GM19351 (cell line): ENCODE measurements at regions not wholly inside any gene's neighbourhood (a gene's known extent, or its start where the extent isn't known, plus 50 kb on each side); places are given as distances from the start of the nearest gene placed in this dataset.

Experiments used
- ATAC-seq: cut with Tn5 transposase; IDR thresholded peaks from one replicate; pipeline ENCODE4 v1.9.1; 2021; ENCODE audit warnings: mild to moderate bottlenecking, moderate library complexity; ENCODE audit not compliant: unreplicated experiment

DNA sequence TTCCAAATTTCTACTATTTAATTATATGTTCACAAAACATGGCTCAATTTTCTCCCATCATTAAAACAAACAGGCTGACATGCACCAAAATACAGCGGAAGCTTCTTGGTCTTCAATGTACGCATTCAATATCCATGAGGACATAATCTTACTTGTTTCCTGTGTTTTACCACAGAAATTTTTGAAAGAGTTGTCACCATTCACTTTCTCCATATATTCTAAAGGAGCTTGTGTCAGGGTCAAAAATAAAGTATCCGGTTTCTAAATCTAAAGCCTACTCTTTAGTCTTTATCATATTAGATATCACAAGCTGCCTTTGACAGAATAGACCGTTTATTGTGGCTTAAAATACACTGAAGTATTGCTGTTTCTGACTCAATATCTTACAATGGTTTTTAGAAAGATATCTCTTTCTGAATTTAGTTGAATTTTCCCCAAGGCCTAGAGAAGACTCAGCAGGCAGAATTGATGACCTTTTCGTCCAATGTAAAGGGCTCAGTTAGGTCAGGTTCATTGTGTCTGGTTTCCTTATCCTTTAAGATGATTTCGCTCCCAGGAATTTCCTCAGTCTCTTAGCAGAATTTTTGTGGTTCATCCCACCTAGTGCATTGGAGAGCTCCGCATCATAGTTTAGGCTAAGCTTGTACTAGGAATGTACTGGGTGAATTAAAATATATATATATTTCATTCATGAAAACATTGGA lies 717.2 kb downstream of the NCAM2 start:
- ATAC-seq = no peak

DNA sequence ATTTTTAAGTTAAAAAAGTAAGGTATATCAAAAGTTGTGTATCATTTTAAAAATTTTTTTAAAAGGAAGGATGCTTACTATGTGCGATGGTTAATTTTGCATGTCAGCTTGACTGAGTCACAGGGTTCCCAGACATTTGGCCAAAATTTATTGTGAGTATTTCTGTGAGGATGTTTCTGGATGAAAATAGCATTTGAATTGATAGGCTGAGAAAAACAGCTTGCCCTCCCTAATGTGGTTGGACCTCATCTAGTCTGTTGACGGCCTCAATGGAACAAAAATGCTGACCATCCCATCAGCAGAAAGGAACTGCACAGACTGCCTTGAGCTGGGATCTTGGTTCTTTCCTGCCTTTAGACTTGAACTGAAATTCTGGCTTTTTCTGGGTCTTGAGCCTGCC lies 724.5 kb downstream of the NCAM2 start:
- ATAC-seq = no peak

DNA sequence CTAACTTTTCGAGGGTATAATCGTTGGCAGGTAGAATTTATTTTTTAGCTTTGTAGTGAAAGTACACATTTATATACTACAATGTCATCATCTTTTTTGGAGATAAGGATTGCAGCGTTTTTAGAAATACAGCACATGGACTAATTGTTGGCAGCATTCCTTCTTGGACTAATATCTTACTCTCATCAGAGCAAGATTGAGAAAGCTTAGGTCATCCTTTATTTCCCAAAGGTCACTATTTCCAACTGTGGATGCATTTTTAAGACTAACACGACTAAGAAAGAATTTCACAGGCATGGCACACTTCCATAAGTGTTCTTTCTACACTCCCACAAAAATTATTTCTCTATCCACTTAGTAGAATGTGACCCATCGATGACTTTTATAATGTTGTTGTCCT lies 732.3 kb downstream of the NCAM2 start:
- ATAC-seq = no peak

DNA sequence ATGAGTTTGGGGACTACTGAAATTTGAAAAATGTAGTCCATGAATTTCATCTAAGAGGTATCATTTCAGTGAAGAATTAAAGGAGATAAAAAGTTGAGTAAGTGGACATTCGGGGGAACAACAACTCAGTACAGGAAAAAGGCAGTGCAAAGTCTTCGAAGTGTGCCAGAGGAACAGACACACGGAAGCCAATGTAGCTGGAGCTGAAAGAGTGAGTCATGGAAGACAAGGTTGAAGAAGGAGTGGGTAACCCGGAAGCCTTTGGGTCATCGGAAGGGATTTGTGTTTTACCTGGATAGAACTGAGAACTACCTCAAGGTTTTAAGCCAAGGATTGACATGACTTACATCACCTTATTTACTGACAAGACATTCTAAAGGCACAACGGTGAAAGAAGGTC lies 733.4 kb downstream of the NCAM2 start:
- ATAC-seq = no peak

DNA sequence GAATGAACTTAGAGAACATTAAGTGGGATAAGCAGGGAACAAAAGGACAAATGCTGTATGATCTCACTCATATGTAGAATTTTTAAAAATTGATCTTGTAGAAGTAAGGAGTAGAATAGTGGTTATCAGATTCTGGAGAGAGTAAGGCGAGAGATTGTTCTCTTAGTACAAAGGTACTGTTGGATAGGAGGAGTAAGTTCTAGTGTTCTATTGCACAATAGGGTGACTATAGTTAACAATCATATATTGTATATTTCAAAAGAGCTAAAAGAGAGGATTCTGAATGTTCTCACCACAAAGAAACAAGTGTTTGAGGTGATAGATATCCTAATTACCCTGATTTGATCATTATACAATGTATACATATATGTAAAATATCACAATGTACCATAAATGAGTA lies 735.9 kb downstream of the NCAM2 start:
- ATAC-seq = no peak

DNA sequence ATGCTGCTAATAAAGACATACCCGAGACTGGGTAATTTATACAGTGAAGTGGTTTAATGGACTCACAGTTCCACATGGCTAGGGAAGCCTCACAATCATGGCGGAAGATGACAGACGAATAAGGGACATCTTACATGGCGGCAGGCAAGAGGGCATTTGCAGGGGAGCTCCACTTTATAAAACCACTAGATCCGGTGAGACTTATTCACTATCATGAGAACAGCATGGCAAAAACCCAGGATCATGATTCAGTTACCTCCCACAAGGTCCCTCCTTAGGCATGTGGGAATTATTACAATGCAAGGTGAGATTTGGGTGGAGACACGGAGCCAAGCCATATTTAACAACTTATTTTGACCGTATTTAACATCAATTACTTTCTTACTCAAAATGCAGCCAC lies 739.0 kb downstream of the NCAM2 start:
- ATAC-seq = no peak

DNA sequence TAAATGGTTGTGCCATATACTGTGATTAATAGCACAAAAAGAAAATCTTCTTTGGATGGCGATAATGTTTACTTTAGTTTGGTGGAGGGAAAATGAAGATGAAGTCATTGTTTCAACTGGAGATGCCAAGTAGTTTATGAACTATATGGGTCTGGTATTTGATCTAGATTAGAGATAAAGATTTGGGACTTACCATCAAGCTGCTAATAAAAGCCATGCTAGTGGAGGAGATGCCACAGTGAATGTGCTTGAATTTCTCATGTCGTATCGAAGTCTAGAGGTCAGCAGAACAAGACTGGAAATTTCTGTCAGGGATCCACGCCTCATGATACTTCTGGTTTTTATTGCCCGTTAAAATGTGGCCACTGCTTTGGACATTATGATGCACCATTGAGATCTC lies 742.0 kb downstream of the NCAM2 start:
- ATAC-seq = no peak

DNA sequence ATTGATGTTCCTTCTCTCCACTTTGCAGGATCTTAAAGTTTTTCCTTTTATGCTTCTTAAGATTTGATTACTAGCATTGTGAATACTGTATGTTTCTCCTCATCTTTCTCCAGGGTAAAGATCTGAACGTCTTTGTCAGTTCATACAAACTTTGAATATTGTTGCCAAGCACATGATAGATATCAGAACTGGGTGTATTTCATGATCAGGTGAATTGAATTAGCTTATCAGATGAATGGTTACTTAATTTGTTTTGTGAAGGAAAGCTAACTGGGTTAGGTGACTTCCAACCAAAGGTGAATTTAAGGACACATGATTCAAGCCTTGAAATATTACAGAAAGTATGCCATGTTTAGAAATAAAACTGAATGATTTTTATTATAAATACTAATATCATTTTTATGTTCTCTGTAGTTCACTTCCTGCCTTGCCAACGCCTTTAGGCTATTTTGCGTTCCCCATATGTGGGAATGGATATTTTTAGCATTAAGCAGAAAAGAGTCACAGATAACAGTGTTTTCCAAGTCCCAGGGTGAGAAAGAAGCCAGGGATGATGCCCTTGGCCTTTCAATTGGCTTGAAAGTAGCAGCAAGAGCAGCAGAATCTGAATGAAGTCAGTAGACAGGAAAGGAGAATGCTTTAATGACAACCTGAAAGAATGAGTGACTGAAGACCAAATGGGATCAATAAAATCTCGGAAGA lies 752.1 kb downstream of the NCAM2 start:
- no peak for ATAC-seq

DNA sequence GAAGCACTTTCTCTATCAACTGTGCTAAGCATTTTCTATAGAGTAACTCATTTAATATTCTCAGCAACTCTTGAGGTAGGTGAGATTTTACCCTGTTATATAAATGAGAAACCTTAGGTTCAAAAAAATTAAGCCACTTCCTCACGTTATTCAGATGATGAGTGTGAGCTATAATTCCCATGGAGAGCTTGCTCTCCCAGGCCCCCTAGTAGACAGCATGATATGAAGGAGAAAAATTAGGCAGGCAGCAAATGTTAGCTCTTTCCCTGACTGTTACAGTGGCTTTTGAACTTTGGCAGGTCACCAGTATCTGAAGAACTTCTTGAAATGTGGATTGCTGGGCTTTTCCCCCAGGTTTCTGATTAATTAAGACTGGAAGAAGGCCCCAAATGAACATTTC lies 753.1 kb downstream of the NCAM2 start:
- ATAC-seq = no peak

DNA sequence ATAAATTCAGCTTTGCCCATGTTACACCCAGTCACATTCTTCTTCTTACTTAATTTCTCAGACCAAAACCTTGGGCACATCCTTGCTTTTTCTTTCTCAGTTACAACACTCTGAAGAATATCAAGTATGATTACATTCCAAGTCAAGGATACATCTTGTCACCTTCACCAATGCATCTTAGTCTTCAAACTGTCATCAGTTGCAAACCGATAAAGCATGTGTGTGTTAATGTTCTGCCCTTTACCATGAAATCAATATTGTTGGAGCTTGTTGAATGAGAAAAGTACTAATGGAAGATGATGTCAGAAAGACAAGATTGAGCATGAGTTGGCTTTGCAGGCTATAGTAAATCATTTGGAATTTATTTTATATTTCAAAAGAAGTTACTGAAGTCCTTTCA lies 764.6 kb downstream of the NCAM2 start:
- no peak for ATAC-seq

DNA sequence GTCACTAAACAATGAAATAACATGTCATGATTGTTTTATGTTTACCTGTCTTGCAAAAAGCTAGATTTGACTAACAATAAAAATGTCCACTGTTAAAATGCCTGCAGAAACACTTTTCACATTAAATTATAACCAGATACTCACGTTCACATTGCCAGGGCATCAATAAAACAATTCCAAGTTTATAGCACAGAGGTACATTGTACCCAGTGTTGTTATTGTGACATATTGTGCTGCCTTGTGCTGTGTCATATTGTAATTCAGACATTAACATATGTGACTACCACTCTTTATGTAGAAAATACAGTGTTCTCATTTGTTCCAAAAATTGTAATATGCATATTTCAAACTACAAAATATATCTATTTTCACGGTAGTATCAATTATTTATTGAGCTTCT lies 766.1 kb downstream of the NCAM2 start:
- no peak for ATAC-seq

DNA sequence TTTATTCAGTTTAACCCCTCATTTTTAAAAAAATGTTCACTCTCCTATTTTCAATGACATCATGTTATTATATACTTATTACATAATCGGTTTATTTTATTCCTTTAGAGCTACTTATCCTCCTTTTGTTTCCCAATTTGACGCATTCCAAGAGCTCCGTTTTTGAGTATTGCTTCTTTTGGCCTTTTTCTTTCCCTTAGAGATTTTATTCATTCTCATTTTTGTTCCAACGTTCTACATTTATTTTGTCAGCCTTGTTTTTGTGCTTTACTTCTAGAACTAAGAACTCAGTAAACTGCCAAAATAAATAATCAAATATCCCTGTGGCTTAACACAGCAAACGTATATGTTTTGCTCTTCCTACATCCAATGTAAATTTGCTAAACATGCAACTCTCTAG lies 769.1 kb downstream of the NCAM2 start:
- no peak for ATAC-seq

DNA sequence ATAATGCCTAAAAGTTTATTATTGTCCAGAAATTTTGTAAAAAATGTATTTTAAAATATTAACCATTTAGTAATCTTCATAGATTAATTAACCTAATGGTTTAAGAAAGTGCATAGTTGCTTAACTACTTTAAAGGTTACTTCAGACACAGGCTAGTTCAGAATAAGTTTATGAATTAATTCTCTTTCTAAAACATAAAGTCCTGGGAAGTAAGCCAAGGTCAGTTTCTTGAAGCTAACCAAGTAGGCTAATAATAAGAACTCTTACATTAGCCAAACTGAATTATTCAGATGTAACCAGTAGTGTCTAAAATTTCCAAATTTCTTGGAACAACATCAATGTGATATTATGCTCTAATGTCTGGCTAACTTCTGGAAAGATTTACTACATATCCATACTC lies 790.4 kb downstream of the NCAM2 start:
- ATAC-seq = no peak

DNA sequence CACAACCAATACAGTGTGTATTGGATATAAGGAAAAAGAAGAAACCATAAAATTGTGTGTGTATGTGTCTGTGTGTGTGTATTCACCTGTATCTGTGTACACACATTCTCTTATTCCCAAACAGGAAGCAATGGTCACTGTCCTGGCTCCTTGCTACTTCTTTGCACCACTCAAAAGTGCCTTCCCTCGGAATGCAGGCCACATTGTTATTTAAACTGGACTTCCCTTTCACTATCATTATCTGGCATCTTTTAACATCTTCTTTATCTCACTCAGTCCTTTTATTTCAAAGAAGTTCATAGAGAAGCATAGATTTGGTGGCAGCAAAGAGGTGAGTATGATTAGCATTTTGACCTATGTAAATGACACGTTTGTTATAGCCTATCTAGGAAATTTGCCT lies 803.7 kb downstream of the NCAM2 start:
- ATAC-seq = no peak

DNA sequence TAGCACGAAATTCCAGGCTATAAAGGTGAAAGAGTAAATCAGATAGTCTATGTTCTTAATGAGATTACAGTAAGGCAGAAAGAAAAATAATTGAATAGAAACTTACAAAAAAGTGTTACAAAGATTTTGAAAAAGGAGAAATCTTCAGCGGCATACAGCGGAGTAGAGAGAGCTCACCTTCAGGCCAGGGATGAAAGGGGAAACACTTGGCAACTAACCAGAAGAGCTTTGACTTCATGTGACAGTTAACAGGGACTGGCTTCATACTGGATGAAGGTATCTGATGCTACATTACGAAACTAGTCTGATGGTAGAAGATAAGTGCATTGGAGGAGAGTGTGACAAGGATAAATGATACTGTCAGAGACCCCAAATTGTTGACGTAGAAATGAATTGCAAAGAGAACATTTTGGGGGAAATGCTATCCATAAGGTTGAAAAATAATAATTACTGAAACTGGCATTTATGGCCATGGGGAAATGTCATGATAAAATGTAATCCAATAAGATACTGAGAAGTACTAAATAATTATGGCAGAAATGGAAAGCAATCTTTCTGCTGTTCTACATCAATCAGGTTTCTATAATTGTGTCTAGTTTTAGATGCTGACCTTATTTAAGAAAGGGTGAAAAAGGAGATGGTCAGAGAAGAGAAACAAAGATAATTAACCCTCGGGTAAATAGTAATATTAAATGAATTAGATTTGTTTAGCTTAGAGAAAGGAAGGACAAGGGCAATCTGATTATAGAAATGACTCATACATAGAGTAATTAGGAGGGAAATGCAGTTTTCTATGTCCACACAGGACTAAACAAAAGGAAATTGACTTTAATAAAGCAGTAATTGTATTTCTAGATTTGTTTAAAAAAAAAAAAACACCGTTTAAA lies 808.7 kb downstream of the NCAM2 start:
- ATAC-seq = no peak

DNA sequence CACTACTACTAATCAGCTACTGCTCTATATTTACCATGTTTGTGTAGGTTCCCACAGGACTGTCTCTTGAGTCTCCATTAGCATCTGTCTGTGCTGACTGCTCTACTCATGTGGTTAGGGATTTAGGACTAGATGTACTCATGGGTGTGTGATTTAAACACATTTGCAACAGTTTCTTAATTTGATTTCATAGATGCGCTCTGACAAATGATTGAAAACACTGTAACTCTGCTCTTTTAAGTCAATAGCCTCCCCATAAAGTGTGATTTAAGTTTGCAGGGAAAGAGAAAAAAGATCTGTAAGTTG lies 809.3 kb downstream of the NCAM2 start:
- no peak for ATAC-seq

DNA sequence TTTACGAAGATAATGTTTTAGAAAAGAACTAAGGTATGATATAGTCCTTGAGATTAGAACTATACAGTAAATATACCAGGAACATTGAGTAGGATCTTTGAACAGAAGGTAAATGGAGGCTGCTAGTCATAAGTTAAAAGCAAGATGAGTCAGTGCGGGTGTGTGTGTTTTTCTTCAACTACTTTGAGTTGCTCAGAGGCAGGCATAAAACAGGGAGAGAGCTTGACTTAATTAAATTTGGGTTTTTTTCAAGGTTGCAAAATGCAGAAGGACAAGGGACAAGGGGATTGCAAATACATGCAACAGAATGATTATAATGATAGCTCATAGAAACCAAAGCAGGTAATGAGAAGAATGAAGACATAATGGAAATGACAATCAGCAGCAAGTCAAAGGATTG lies 815.1 kb downstream of the NCAM2 start:
- no peak for ATAC-seq

DNA sequence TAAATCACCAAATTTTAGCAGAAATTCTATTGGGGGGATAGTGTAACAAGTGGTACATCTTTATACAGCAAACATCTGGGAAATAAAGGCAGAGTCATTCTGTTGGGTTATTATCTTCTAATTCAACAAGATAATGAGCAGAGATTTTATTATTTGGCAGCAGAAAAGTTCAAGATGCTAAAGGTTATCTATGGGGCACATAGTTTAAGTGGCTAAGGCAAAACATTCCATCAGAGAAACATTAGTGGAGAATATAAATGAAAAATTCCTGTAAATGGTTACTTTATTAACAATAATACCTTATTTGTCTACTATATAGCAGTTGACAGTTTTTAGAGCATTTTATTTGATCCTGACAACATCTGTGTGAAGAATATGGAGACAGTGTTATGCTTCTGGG lies 815.7 kb downstream of the NCAM2 start:
- ATAC-seq = no peak

DNA sequence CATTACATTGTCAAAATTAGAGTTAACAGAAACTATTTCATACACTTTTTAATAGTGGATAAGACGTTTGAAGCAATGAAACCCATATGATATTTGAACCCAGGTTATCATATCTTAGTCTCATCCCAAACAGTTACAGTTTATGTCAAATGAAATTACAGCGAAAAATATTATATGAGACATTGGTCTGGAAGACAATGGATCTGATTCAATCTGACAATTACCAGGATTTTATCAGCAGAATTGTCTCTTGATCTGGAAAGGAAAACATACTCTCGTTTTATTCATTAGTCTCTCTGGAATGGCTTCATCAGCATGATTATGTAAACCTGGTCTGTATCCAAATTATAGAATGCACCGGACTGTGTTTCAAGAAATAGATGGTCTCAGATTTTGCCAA lies 818.6 kb downstream of the NCAM2 start:
- no peak for ATAC-seq

DNA sequence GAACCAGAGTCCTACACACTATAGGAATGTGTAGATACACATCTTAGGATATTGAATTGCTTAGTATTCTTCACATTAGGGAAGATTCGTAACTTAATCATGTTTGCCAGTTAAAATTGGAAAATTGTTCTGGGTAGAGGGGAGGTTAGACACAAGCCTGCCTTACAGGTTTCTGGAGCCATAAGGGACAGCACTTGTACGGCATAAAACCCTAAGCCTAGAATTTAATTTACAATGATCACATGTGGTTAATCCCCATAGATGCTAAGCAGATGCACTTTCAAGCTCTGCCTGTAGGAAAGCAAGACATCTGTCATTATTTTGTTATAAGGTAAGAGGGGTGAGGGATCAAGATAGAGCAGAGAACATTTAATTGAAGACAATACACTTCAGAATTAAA lies 820.7 kb downstream of the NCAM2 start:
- no peak for ATAC-seq

DNA sequence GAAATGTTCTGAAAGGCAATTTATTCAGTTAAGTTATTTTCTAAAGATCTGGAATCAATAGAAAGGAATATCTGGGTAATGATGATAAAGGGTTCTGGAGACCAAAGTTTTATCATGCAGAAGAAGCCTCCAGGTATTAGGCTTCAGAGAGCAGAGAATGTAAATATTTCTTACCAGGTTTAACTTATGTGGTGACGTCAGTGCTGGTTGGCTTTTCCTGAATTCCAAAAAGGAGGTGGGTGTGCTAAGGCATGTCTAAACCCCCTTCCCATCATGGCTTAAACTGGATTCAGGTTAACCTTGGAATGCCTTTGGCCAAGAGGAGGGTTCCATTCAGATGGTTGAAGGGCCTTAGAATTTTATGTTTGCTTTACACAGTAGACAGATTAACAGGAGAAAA lies 829.9 kb downstream of the NCAM2 start:
- ATAC-seq = no peak

DNA sequence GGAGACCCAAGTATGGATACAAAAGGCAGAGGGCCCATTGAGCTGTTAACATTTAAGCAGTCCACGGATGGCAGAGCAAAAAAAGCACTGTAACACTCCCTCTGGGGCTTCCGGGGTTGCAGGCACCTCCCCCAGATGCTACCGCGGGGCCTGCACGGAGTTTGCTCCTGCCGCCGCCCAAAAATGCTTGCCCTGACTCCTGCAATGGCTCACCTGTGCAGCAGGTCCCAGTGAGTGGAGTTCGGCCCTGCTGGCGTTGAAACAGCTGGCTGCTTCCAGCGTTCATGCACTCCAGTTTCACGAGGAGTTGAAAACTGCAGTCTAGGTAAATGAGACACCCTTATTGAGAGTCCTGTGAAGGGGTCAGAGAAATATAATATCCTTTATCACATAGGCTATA lies 832.8 kb downstream of the NCAM2 start:
- ATAC-seq = no peak
